Frontal cortex (tissue), 3 donors: ENCODE measurements at regions not wholly inside any gene's neighbourhood (a gene's known extent, or its start where the extent isn't known, plus 50 kb on each side); places are given as distances from the start of the nearest gene placed in this dataset.
"Not testable (repeated sequence)": the region's sequence is repeated elsewhere in the genome, so short reads cannot be mapped to it uniquely, and the experiment has no call there.

Source experiments
- DNase-seq, 2 donors: peaks; one replicate each; pipeline ENCODE4 v3.0.0; 2012; ENCODE audit warnings: low spot score in 2 of 2
- FAIRE-seq: peaks from 2 replicates; lab custom pipeline; 2012; peaks lifted over from hg19 to GRCh38; lab: Jason Lieb, UNC
- donor health status: control.
- donor health status: control.
- donor health status: control.

- FAIRE-seq (no peak), DNase-seq (no peak)
These were observed 268.5 kb downstream of the LRIG3 start for GRCh38 chr12:58651850-58652249.

DNA sequence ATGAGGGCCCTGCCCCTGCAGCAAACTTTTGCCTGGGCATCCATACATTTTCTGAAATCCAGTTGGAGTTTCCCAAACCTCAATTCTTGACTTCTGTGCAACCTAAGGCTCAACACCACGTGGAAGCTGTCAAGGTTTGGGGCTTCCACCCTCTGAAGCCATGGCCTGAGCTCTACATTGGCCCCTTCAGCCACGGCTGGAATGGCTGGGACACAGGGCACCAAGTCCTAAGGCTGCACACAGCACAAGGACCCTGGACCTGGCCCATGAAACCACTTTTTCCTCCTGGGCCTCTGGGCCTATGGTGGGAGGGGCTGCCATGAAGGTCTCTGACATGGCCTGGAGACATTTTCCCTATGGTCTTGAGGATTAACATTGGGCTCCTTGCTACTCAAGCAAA is 266.3 kb downstream of the LRIG3 start:
- FAIRE-seq (no peak), DNase-seq (no peak)

DNA sequence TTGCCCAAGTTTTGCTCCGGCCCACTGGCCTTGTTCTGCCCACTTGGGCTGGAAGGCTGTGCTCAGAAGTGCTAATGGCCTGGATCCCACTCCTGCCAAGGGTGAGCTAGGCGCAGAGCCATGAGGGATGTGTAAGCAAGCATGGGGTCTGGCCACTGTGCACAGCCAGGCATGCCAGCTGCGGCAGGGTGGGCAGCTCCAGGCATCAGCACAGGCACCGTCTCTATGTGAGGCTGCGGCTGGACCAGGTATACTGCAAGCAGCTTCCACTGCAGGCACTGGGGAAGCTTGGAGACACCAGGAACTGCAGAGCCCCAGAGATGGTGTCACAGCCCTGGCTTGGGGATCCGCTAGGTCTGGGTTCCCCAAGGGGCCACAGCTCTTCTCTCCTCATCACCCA is 264.9 kb downstream of the LRIG3 start:
- FAIRE-seq (no peak), DNase-seq (no peak)

- DNase-seq (no peak), FAIRE-seq (no peak)
These were observed 263.9 kb downstream of the LRIG3 start for GRCh38 chr12:58656254-58657009.

DNA sequence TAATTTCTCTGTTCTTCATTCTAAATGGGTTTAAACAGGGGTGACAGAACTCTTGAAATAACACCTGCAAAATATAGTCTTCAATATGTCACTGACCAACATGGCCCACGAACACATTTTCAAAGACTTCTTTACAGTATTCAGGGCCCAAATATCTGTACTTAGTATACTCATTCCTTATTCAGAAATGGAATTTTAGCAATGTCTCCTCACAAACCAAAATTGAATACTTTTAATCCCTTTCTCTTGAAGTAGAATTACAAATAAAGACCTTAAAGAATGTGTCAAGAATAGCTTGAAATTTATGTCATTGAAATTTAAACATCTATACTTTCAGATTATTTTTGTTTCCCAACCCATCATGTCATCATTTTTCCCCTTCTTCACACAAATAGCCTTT is 263.1 kb downstream of the LRIG3 start:
- no peak for DNase-seq
- no peak for FAIRE-seq

DNA sequence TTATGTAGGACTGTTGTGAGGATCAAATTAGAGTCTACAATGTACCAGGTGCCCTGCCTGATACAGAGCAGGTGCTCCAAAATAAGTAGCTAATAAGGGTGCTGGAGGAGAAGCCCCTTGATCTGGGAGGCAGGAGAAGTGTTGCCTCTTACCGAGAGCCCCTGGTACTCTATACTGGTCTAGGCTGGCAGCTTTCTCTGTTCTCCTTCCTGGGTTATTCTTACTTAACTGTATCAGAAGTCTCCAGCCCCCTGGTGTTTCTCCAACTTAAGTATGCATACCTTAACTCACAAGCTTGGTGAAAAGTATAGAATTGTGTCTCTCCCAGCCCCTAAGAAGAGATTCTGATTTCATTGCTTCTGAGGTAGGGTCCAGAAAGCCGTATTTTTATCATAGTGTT is 254.9 kb downstream of the LRIG3 start:
- DNase-seq, result no peak
- FAIRE-seq, result no peak

DNA sequence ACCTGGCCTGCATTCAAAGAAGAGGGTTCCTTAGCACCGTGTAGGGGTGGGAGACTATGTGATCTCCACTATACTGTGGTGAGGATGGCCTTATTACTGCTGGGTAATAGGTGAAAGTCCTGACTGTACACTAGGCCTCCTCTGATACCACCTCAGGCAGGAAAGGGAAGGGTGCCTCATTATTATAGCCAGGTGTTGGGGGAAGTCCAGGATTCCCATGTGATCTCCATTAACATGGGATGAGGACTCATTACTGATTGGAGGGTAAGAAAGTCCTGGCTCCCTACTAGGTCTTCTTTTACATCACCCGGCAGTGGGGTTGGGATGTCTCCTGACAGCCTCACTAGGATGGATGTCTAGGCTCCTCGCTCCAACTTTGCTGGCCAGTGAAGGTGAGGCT is 252.1 kb downstream of the LRIG3 start:
- DNase-seq (no peak), FAIRE-seq (no peak)

- no peak for DNase-seq
- no peak for FAIRE-seq
These were observed 251.4 kb downstream of the LRIG3 start for GRCh38 chr12:58668871-58669270.

DNA sequence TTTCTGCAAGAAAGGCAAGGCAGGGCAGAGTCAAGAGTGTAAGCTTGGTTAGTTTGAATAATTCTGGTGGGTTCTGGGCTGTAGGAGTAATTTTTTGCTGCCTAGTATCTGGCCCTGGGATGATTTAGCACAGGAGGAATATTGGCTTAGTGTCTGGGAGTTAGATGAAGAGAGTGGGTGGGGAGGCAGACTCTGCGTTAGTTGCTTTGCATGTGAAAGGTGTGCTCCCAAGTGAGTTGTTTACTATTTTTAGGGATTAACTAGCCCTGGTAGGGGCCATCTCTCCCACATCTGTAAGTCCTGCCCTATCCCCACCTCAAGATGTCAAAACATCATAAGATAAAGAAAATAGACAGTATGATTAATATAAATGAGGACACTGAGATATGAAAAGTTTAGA is 249.7 kb downstream of the LRIG3 start:
- DNase-seq, result no peak

DNA sequence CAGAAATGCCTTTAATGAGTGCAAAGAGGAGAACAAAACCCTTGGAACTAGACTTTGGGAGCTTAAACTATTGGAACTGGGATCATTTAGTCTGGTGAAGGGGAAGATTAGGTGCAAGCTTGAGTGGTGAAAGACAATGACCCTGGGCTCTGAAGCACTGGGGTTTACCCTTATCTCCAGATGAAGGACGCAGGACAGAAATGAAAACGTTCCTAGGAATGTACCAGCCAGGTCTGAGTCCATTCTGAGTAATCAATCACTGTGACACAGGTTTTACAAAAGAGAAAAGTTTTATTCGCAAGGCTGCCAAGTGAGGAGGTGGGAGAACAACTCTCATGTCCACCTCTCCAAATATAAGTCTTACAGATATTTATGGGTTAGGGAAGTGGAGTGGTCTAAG is 249.1 kb downstream of the LRIG3 start:
- FAIRE-seq (no peak), DNase-seq (no peak)

More for the DNA sequence above, 249.7 kb downstream of the LRIG3 start:
- FAIRE-seq, result no peak

DNA sequence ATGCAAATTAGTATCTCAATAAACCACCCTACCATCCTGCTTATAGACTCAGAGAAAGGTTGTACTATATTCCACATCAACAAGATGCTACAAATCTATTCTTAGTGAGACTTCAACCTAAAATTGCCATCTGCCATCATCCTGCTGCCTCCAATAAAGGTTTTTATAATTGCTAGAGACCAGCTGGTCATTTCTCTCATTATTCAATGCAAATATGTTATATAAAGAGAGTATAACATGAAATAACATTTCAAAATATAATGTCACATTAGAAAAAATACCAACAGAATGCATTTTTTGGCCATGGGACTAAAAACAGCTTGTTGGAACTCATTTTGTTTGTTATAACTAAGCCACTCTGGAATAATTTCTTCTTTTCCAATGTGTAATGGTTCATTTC is 247.3 kb downstream of the LRIG3 start:
- FAIRE-seq, result no peak
- DNase-seq, result no peak

GRCh38 chr12:58677833-58678232 is 242.5 kb downstream of the LRIG3 start:
- not testable (repeated sequence) for DNase-seq, FAIRE-seq

DNA sequence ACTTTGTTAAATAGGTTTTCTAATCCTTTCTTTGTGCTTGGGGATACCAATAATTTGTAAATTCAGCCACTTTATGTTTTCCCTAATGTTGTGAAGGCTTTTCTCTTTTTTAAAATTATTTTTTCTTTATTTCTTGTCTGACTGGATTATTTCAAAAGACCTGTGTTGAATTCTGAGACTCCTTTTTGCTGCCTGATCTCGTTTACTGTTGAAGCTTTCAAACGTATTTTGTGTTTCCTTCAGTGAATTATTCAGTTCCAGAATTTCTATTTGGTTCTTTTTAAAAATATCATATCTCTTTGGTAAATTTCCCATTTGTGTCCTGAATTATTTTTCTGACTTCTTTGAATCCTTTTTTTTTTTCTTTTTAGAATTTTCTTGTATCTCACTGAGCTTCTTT is 241.6 kb downstream of the LRIG3 start:
- DNase-seq, result no peak
- no peak for FAIRE-seq

GRCh38 chr12:58681730-58682129 is 238.6 kb downstream of the LRIG3 start:
- FAIRE-seq, result no peak
- no peak for DNase-seq

- DNase-seq (no peak), FAIRE-seq (no peak)
These were observed 225.0 kb downstream of the LRIG3 start for GRCh38 chr12:58695263-58695662.

GRCh38 chr12:58701536-58701935 is 218.8 kb downstream of the LRIG3 start:
- FAIRE-seq, result no peak
- no peak for DNase-seq

DNA sequence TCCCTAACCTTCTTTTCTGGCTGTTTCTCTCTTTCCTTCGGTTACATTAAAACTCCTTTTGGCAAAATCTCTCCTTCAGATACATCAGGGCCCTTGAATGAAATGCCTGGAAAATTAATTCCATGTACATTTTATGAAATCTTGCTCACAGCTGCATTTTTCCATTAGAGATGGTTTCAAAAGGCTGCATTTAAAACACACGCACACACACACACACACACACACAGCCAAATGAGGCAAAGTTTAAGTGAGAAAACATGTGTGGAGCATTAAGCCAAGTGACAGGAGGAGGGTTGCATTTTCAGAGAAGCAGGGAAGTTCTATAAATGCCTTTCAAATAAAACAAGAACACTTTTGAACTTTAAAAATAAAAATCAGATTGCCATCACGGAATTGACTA is 216.4 kb downstream of the LRIG3 start:
- DNase-seq (no peak), FAIRE-seq (no peak)

DNA sequence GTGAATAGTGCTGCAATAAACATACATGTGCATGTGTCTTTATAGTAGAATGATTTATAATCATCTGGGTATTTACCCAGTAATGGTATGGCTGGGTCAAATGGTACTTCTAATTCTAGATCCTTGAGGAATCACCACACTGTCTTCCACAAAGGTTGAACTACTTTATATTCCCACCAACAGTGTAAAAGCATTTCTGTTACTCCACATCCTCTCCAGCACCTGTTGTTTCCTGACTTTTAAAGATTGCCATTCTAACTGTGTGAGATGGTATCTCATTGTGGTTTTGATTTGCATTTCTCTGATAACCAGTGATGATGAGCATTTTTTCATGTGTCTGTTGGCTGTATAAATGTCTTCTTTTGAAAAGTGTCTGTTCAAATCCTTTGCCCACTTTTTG is 215.5 kb downstream of the LRIG3 start:
- not testable (repeated sequence) for DNase-seq, FAIRE-seq

- no peak for DNase-seq
- FAIRE-seq, result no peak
These were observed 209.4 kb downstream of the LRIG3 start for GRCh38 chr12:58710901-58711300.

DNA sequence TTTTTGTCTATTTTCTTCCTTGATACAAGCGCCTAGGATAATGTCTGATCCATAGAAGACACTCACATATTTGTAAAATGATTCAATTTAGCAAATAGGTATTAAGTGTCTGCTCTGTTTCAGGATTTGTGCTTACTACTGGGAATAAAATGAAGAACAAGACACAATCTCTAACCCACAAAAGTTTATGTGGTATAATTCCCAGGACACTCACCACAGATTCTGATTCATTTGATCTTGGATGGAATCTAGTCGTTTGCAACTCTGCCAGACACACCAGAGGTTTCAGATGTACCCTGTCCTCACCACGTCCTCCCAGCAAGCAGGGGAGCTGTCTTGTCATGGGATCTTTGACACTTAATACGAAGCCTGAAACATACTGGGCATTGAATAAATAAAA is 208.3 kb downstream of the LRIG3 start:
- no peak for FAIRE-seq

DNA sequence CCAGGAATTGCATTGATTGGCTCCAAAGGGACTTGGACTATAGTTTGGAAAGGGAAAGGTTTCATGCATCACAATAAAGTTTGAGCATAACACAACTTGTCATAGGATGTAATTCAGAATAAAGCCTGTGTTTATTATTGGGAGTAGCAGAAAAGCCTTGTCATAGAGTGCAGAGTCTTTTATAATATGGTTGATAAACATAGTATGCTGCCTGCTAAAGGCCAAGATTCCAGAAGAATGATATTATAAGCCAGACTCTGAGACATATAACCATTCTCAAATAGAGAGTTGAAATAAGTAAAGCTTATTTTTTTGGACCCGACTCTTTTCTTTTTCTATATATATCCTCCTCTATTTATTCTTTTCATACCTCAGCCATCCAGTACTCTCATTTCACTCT is 207.3 kb downstream of the LRIG3 start:
- no peak for FAIRE-seq

More for the DNA sequence above, 208.3 kb downstream of the LRIG3 start:
- DNase-seq, result no peak

DNA sequence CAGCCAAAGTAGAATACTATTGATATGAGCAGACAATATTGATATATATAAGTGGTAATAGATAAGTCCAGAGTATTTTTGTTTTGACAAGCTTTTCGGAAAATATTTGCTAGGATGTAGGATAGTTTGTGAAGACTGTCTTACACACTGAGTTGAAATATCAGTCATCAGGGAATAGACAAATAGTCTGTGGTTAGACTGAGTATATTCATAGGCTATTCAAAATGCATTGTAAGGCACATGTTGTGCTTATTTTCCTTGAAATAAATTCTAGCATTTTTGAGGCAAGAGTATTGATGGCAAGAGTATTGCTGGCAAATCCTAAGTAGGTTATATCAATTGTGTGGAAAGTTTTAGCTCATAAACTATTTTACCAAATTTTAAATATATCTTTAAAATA is 201.1 kb downstream of the LRIG3 start:
- FAIRE-seq, result no peak
- DNase-seq, result no peak

More for the DNA sequence above, 207.3 kb downstream of the LRIG3 start:
- DNase-seq, result no peak
